GM12878 (cell line): ENCODE measurements at regions not wholly inside any gene's neighbourhood (a gene's known extent, or its start where the extent isn't known, plus 50 kb on each side); places are given as distances from the start of the nearest gene placed in this dataset.

Source experiments
- ATAC-seq: fragments of 200-7000 bp; cut with Tn5 transposase; 3 replicates; pipeline ENCODE4 v1.9.1; 2020; ENCODE audit warnings: mild to moderate bottlenecking, moderate library complexity
- BruUV-seq: library from RNA; stranded (reverse); fragments of 400-500 nt; replicated peaks from 2 replicates; lab custom pipeline; 2021; lab: Mats Ljungman, UMichigan
- CTCF ChIA-PET: fragments of 300-600 bp; sonication (Branson Sonifier 250); formaldehyde crosslinking; extraction: SDS; loops from one replicate; lab custom pipeline; 2021; ENCODE audit warnings: inconsistent platforms; lab: Yijun Ruan, JAX
- POLR2A ChIA-PET: fragments of 350-600 bp; formaldehyde crosslinking; extraction: SDS; loops from one replicate; lab custom pipeline; 2021; ENCODE audit warnings: inconsistent platforms; lab: Charles Lee
- RAD21 ChIA-PET: fragments of 300-600 bp; sonication (Branson Sonifier 250); formaldehyde crosslinking; loops from one replicate; lab custom pipeline; 2023; ENCODE audit warnings: antibody characterized with exemption; ENCODE audit not compliant: unreplicated experiment; lab: Charles Lee
- SMC1A ChIA-PET: fragments of 300-600 bp; sonication (Branson Sonifier 250); formaldehyde crosslinking; loops from one replicate; lab custom pipeline; 2023; ENCODE audit not compliant: unreplicated experiment, uncharacterized antibody; lab: Charles Lee
- DNase-seq: peaks from one replicate; pipeline ENCODE4 v3.0.0-alpha.2; 2011; ENCODE audit warnings: low read depth, low spot score
- FAIRE-seq: peaks from 3 replicates; lab custom pipeline; 2011; peaks lifted over from hg19 to GRCh38; lab: Jason Lieb, UNC
- H2AFZ ChIP-seq: 2 replicates; pipeline ENCODE4 v1.6.0; 2011; ENCODE audit warnings: low read depth, low read length, control low read depth; ENCODE audit not compliant: control insufficient read depth
- H3K27ac ChIP-seq: 2 replicates; pipeline ENCODE4 v1.5.1; 2011; ENCODE audit warnings: control low read depth; ENCODE audit not compliant: control insufficient read depth, insufficient read depth
- H3K27me3 ChIP-seq, 2 experiments: replicated peaks in 1 of 2; 2 replicates each; pipeline versions ENCODE4 v1.6.0 to v1.6.1; 2011; ENCODE audit warnings: low read length in 1 of 2; ENCODE audit not compliant: control insufficient read depth in 2 of 2, insufficient read depth in 2 of 2
- H3K36me3 ChIP-seq, 2 experiments: 2 replicates each; pipeline ENCODE4 v1.5.1; 2011; ENCODE audit warnings: low read length in 1 of 2; ENCODE audit not compliant: control insufficient read depth in 2 of 2, insufficient read depth in 2 of 2
- H3K4me1 ChIP-seq: 2 replicates; pipeline ENCODE4 v1.6.1; 2011; ENCODE audit warnings: mild to moderate bottlenecking, low read length, moderate library complexity, mixed read lengths; ENCODE audit not compliant: control insufficient read depth, insufficient read depth
- H3K4me2 ChIP-seq: 2 replicates; pipeline ENCODE4 v1.6.0; 2011; ENCODE audit warnings: control low read depth; ENCODE audit not compliant: control insufficient read depth, insufficient read depth
- H3K4me3 ChIP-seq: fragments of 200-600 bp; sonication (generic); 2 replicates; pipeline ENCODE4 v1.5.1; 2016
- H3K79me2 ChIP-seq: 2 replicates; pipeline ENCODE4 v1.6.0; 2011; ENCODE audit warnings: low read length; ENCODE audit not compliant: control insufficient read depth, insufficient read depth
- H3K9ac ChIP-seq: 2 replicates; pipeline ENCODE4 v1.8.0; 2011; ENCODE audit warnings: low read length, control low read depth, mixed read lengths; ENCODE audit not compliant: control insufficient read depth, insufficient read depth
- H3K9me3 ChIP-seq: replicated peaks from 3 replicates; pipeline ENCODE4 v1.5.1; 2011; ENCODE audit warnings: mild to moderate bottlenecking, low read length; ENCODE audit not compliant: control insufficient read depth, insufficient read depth
- H4K20me1 ChIP-seq: 2 replicates; pipeline ENCODE4 v1.6.0; 2011; ENCODE audit not compliant: control insufficient read depth, insufficient read depth
- KDM1A ChIP-seq: fragments of 200-600 bp; sonication (generic); IDR thresholded peaks from 2 replicates; pipeline ENCODE4 v1.6.1; 2016; ENCODE audit warnings: borderline replicate concordance
- LARP7 ChIP-seq: fragments of 450-650 bp; IDR thresholded peaks from 2 replicates; pipeline ENCODE4 v1.6.1; 2017; ENCODE audit warnings: mild to moderate bottlenecking
- MAX ChIP-seq: IDR thresholded peaks from 2 replicates; pipeline ENCODE4 v1.6.1; 2012; ENCODE audit warnings: low read depth, low read length, improper control_type of control experiment
- NFYA ChIP-seq: IDR thresholded peaks from 2 replicates; pipeline ENCODE4 v1.6.1; 2011; ENCODE audit warnings: low read depth, mild to moderate bottlenecking, low read length, improper control_type of control experiment, borderline replicate concordance
- SIX5 ChIP-seq: IDR thresholded peaks from 2 replicates; pipeline ENCODE4 v1.6.1; 2011; ENCODE audit warnings: mild to moderate bottlenecking, low read depth, low read length, moderate library complexity; ENCODE audit not compliant: severe bottlenecking
- ZBTB4 ChIP-seq: fragments of 450-650 bp; formaldehyde crosslinking; IDR thresholded peaks from 2 replicates; pipeline ENCODE4 v1.4.0; 2022; ENCODE audit warnings: mild to moderate bottlenecking, moderate library complexity
- WGBS: methylation state at CpG from one replicate; pipeline ENCODE4 v1.1.6; 2016; ENCODE audit warnings: low lambda C conversion rate; ENCODE audit not compliant: insufficient replicate concordance, insufficient coverage; ENCODE audit errors: missing lambda C conversion rate; 5-methylcytosine and 5-hydroxymethylcytosine counted together
- in situ Hi-C: fragments of 300-500 bp; cut with MboI; formaldehyde crosslinking; loops from 9 replicates; pipeline ENCODE4 v1.14.3; 2018; ENCODE audit warnings: mixed read lengths
- intact Hi-C: fragments of 100-400 bp; cut with micrococcal nuclease; formaldehyde crosslinking; loops from one replicate; pipeline ENCODE4 v1.14.2; 2022; ENCODE audit not compliant: unreplicated experiment

GRCh38 chr5:2300421-2300820, 417.7 kb upstream of the IRX4 start:
- in situ Hi-C loops (no loop called here), intact Hi-C loops (no loop called here)
- RAD21 ChIA-PET, result no interaction called here
- Histone ChIP-seq H3K9me3 (no peaks in the 10 kb centered on the region; the same call in 2 of the 3 replicates), H3K4me3 (no peak overlapping the region), H3K36me3 (no peaks in the 10 kb centered on the region), H3K9ac (no peak overlapping the region), H4K20me1 (no peaks in the 10 kb centered on the region), H3K4me2 (no peak overlapping the region), H2AFZ (no peak overlapping the region), H3K79me2 (no peaks in the 10 kb centered on the region), H3K4me1 (no peaks in the 10 kb centered on the region), H3K27ac (no peak overlapping the region), H3K27me3 (no peaks in the 10 kb centered on the region)
- no TSS peak for BruUV-seq
- SMC1A ChIA-PET, result no interaction called here
- CTCF ChIA-PET, result no interaction called here
- 27% methylated on average over 11 of the region's 11 CpGs for WGBS
- ATAC-seq (no peak), DNase-seq (no peak), FAIRE-seq (no peak)
- POLR2A ChIA-PET, result no interaction called here
- TF ChIP-seq KDM1A, result no peak
- no peak for TF ChIP-seq ZBTB4
- no peak for TF ChIP-seq NFYA
- no peak for TF ChIP-seq LARP7
- no peak for TF ChIP-seq SIX5
- TF ChIP-seq MAX, result no peak
